NCI-H2227 treated with DMSO at 0.1 percent for 48 hours (cell line): ENCODE measurements at regions not wholly inside any gene's neighbourhood (a gene's known extent, or its start where the extent isn't known, plus 50 kb on each side); places are given as distances from the start of the nearest gene placed in this dataset.
"Not testable (repeated sequence)": the region's sequence is repeated elsewhere in the genome, so short reads cannot be mapped to it uniquely, and the experiment has no call there.

Experiments
- DNase-seq: peaks from one replicate; lab custom pipeline; 2025; lab: John Stamatoyannopoulos, UW

- no peak for DNase-seq
These were observed 253.9 kb downstream of the AGTPBP1 start for GRCh38 chr9:85487872-85488271.

GRCh38 chr9:85484235-85484634 is 257.5 kb downstream of the AGTPBP1 start:
- no peak for DNase-seq

- peak; percentile 15 for DNase-seq
These were observed 258.5 kb downstream of the AGTPBP1 start for GRCh38 chr9:85483208-85483607.

GRCh38 chr9:85479305-85479704 is 262.4 kb downstream of the AGTPBP1 start:
- DNase-seq, result no peak

- no peak for DNase-seq
These were observed 262.9 kb downstream of the AGTPBP1 start for GRCh38 chr9:85478847-85479246.

GRCh38 chr9:85474896-85475295 is 266.9 kb downstream of the AGTPBP1 start:
- DNase-seq, result not testable (repeated sequence)

GRCh38 chr9:85471791-85472190 is 270.0 kb downstream of the AGTPBP1 start:
- DNase-seq, result no peak

GRCh38 chr9:85469041-85469440 is 272.7 kb downstream of the AGTPBP1 start:
- no peak for DNase-seq

- DNase-seq, result no peak
These were observed 274.9 kb downstream of the AGTPBP1 start for GRCh38 chr9:85466834-85467233.

- not testable (repeated sequence) for DNase-seq
These were observed 283.5 kb downstream of the AGTPBP1 start for GRCh38 chr9:85458114-85458864.

- no peak for DNase-seq
These were observed 287.9 kb downstream of the AGTPBP1 start for GRCh38 chr9:85453850-85454249.

- DNase-seq, result no peak
These were observed 288.9 kb downstream of the AGTPBP1 start for GRCh38 chr9:85452841-85453240.

GRCh38 chr9:85451680-85452079 is 290.1 kb downstream of the AGTPBP1 start:
- DNase-seq, result no peak

GRCh38 chr9:85445887-85446286 is 295.9 kb downstream of the AGTPBP1 start:
- DNase-seq, result no peak

GRCh38 chr9:85444243-85444642 is 297.5 kb downstream of the AGTPBP1 start:
- no peak for DNase-seq

- DNase-seq, result peak; percentile 16
These were observed 298.6 kb downstream of the AGTPBP1 start for GRCh38 chr9:85443190-85443598.

- DNase-seq, result no peak
These were observed 302.0 kb downstream of the AGTPBP1 start for GRCh38 chr9:85439791-85440190.

- DNase-seq, result not testable (repeated sequence)
These were observed 307.8 kb downstream of the AGTPBP1 start for GRCh38 chr9:85433956-85434355.

- not testable (repeated sequence) for DNase-seq
These were observed 308.2 kb downstream of the AGTPBP1 start for GRCh38 chr9:85433551-85433950.

GRCh38 chr9:85433046-85433445 is 308.7 kb downstream of the AGTPBP1 start:
- no peak for DNase-seq

GRCh38 chr9:85432599-85432998 is 309.2 kb downstream of the AGTPBP1 start:
- no peak for DNase-seq

GRCh38 chr9:85431339-85432102 is 310.2 kb downstream of the AGTPBP1 start:
- peak; percentile 21 for DNase-seq

- peak; percentile 100 for DNase-seq
These were observed 311.0 kb downstream of the AGTPBP1 start for GRCh38 chr9:85430659-85431338.
